ENCODE measurements at regions not wholly inside any gene's neighbourhood (a gene's known extent, or its start where the extent isn't known, plus 50 kb on each side); places are given as distances from the start of the nearest gene placed in this dataset.

GRCh38 chr12:102690253-102690652, 209.9 kb upstream of the IGF1 start:
- no peak overlapping the region for H3K27ac Mint-ChIP-seq
- H3K9me3 Mint-ChIP-seq = no peaks in the 10 kb centered on the region
- no peak overlapping the region for H3K4me3 Mint-ChIP-seq
- no peaks in the 10 kb centered on the region for H3K36me3 Mint-ChIP-seq (ENCODE audit: low read depth)
- no peaks in the 10 kb centered on the region; the same call in 1 of the 2 replicates for H3K27me3 Mint-ChIP-seq (ENCODE audit: insufficient read depth)
- H3K4me1 Mint-ChIP-seq (ENCODE audit: low read depth) = peaks cover 44% of the 10 kb centered on the region
- DNase-seq = no peak
- TF ChIP-seq, protein P1, sequence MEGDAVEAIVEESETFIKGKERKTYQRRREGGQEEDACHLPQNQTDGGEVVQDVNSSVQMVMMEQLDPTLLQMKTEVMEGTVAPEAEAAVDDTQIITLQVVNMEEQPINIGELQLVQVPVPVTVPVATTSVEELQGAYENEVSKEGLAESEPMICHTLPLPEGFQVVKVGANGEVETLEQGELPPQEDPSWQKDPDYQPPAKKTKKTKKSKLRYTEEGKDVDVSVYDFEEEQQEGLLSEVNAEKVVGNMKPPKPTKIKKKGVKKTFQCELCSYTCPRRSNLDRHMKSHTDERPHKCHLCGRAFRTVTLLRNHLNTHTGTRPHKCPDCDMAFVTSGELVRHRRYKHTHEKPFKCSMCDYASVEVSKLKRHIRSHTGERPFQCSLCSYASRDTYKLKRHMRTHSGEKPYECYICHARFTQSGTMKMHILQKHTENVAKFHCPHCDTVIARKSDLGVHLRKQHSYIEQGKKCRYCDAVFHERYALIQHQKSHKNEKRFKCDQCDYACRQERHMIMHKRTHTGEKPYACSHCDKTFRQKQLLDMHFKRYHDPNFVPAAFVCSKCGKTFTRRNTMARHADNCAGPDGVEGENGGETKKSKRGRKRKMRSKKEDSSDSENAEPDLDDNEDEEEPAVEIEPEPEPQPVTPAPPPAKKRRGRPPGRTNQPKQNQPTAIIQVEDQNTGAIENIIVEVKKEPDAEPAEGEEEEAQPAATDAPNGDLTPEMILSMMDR (IDR thresholded peaks at IDR 0.05) = no peak

- Mint-ChIP-seq H3K36me3 (ENCODE audit: low read depth) (no peaks in the 10 kb centered on the region), H3K27ac (no peak overlapping the region), H3K4me1 (ENCODE audit: low read depth) (peaks cover 39% of the 10 kb centered on the region), H3K27me3 (ENCODE audit: insufficient read depth) (no peaks in the 10 kb centered on the region; the same call in 1 of the 2 replicates), H3K9me3 (no peaks in the 10 kb centered on the region), H3K4me3 (no peak overlapping the region)
- DNase-seq = no peak
- TF ChIP-seq, protein P1 (IDR thresholded peaks at IDR 0.05) = no peak
Measured at GRCh38 chr12:102689701-102690100, 209.3 kb upstream of the IGF1 start.

DNA sequence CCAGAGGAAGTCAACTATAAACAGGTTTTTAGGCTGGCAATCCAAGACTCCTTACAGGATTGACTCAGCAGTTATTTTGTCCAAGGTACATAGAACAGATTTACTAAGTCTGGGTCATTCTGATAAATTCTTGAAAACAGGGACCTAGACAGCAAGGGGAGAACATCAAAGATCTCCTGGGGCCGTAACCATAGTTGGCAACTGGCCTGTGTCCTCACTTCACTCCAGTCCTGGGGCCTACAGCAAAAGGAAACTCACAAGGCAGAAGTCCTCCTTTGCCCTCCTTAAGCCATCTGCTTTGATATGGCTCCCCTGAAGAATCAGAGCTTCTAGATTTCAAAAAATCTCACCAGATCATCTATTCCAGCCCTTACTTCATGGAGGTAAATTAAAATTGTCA, 207.2 kb upstream of the IGF1 start:
- Mint-ChIP-seq H3K27me3 (ENCODE audit: insufficient read depth) (no peaks in the 10 kb centered on the region; the same call in 1 of the 2 replicates), H3K4me3 (no peak overlapping the region), H3K36me3 (ENCODE audit: low read depth) (no peaks in the 10 kb centered on the region), H3K4me1 (ENCODE audit: low read depth) (peaks cover 38% of the 10 kb centered on the region), H3K9me3 (no peaks in the 10 kb centered on the region), H3K27ac (no peak overlapping the region)
- TF ChIP-seq, protein P1 (IDR thresholded peaks at IDR 0.05) = no peak
- no peak for DNase-seq

- Mint-ChIP-seq H3K9me3 (no peaks in the 10 kb centered on the region), H3K4me3 (no peak overlapping the region), H3K27ac (no peak overlapping the region), H3K36me3 (ENCODE audit: low read depth) (no peaks in the 10 kb centered on the region), H3K27me3 (ENCODE audit: insufficient read depth) (no peaks in the 10 kb centered on the region; the same call in none of the 2 replicates), H3K4me1 (ENCODE audit: low read depth) (peaks cover 23% of the 10 kb centered on the region)
- TF ChIP-seq, protein P1 (IDR thresholded peaks at IDR 0.05) = peak; percentile 25; the same call in 1 of the 2 replicates
- DNase-seq = no peak
Measured at GRCh38 chr12:102685841-102686240, 205.5 kb upstream of the IGF1 start.

DNA sequence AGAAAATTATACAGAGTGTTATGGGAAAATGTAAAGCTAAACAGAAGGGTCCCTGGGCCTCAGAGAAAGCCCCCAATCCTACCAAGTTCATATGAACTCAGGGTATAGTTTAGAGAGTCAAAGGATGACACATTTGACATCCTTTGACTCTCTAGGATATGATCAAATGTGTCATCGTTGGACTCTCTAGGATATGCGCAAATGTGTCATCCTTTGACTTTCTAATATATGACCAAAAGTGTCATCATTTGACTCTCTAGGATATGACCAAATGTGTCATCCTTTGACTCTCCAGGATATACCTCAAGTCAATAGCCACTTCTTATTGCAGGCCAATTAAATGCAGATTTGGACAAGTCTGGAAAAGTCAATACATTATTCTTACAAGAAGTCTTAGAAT, 204.8 kb upstream of the IGF1 start:
- Mint-ChIP-seq H3K27ac (no peak overlapping the region), H3K4me1 (ENCODE audit: low read depth) (peaks cover 16% of the 10 kb centered on the region), H3K4me3 (no peak overlapping the region), H3K27me3 (ENCODE audit: insufficient read depth) (no peaks in the 10 kb centered on the region; the same call in none of the 2 replicates), H3K9me3 (no peaks in the 10 kb centered on the region), H3K36me3 (ENCODE audit: low read depth) (no peaks in the 10 kb centered on the region)
- TF ChIP-seq, protein P1 (IDR thresholded peaks at IDR 0.05) = no peak
- DNase-seq = no peak
